Activated CD8-positive, alpha-beta memory T cell treated with anti-CD3 and anti-CD28 coated beads for 24 hours (primary cell): ENCODE measurements at regions not wholly inside any gene's neighbourhood (a gene's known extent, or its start where the extent isn't known, plus 50 kb on each side); places are given as distances from the start of the nearest gene placed in this dataset.
"Not testable (repeated sequence)": the region's sequence is repeated elsewhere in the genome, so short reads cannot be mapped to it uniquely, and the experiment has no call there.

Source experiments
- DNase-seq: peaks from one replicate; pipeline ENCODE4 v3.0.0-alpha.2; 2020

GRCh38 chr12:47367912-47368537 is 288.3 kb upstream of the AMIGO2 start:
- no peak for DNase-seq

GRCh38 chr12:47366579-47366978 is 286.8 kb upstream of the AMIGO2 start:
- DNase-seq: no peak

DNA sequence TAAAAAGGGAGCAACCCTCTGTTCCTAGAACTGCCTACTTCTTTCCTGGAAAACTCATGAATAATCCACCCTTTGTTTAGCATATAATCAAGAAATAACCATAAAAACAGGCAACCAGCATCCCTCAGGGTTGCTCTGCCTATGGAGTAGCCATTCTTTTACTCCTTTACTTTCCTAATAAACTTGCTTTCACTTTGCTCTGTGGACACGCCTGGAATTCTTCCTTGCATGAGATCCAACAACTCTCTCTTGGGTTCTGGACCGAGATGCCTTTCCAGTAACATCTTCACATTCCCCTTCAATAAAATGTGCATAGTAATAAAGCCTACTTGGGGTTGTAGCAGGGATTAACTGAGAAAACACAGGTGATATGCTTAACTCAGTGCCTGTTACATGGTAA is 286.4 kb upstream of the AMIGO2 start:
- DNase-seq: no peak

DNA sequence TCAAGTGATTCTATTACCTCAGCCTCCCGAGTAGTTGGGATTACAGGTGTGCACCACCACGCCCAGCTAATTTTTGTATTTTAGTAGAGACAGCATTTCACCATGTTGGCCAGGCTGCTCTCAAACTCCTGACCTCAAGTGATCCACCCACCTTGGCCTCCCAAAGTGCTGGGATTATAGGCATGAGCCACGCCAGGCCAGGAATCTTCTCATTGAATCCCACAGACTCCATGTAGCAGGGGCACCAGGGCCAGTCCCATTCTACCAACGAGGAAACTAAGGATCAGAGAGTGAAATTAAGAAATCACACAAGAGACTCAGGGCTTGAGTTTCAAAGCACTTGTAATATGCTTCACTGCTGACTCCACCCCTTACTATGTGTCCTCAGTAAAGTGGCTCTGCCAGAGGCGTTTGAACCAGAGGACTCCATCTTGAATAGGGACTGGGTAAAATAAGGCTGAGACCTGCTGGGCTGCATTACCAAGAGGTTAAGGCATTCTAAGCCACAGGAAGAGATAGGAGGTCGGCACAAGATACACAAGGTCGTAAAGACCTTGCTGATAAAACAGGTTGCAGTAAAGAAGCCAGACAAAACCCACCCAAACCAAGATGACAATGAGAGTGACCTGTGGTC is 285.8 kb upstream of the AMIGO2 start:
- DNase-seq: peak; percentile 74

DNA sequence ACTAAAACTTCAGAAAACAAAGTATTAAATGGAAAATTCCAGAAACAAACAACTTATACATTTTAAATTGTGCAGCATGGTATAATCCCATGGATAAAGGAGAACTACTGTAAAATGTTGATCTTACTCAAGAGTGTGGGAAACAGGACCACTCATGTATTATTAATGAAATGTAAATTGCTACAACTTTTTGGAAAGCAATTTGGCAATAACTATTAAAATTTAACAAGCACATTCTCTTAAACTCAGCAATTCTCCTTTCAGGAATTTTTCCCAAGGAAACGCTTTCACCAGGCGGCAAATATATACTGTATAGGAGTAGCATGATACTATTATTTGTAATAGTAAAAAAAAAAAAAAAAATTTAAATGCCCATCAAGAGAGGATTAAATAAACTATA is 284.5 kb upstream of the AMIGO2 start:
- no peak for DNase-seq

DNA sequence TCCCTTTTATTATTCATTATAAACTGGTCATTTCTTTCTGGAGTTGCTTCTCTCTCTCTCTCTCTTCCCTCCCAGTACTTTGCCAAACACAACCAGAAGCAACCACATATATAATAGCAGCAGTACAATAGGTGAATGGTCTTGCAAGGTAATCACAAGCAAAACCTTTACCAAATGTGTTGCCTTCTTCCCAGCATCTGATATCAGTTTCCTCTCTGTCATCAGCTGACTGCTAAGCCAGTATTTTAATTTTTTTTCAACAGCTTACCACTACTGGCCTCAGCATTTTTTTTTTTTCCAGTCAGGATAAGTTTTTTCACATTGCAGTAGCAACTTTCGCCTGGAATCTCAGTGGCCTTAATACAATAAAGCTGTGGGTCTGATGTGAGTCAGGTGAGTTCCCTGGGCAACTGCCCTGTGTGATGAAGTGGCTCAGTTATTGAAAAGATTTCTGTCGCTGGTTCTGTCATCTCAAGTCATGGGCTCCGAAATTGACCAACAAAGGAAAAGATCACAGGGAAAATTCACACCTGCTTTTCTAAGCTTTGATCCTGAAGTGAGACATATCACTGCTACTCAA is 282.5 kb upstream of the AMIGO2 start:
- no peak for DNase-seq

DNA sequence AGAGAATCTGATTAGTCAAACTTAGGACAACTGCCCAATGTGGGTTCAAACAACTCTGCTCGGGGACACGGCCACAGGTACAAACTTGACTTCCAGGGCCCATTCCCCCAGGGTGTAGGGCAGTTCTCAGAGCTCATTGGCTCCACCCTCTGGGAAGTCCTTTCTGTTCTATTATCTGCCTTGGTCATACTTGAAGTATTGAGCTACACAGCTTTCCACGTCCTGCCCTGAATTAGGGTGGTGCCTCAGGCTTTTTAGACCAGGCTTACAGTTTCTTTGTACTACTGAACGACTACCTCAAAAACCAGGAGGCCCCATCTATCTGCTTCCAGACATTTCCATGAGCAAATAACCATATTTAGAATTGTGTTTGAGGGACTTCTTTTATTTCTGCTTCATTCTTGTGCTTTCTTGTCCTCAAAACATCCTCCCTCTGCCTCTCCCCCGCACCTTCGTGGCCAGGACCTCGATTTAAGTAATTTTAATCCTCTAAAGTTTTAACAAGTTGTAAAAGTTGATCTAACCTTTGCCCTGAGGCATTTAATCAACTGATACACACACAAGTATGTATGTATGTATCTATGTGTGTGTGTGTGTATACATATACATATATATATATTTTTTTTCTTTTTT is 281.7 kb upstream of the AMIGO2 start:
- DNase-seq: peak; percentile 77

DNA sequence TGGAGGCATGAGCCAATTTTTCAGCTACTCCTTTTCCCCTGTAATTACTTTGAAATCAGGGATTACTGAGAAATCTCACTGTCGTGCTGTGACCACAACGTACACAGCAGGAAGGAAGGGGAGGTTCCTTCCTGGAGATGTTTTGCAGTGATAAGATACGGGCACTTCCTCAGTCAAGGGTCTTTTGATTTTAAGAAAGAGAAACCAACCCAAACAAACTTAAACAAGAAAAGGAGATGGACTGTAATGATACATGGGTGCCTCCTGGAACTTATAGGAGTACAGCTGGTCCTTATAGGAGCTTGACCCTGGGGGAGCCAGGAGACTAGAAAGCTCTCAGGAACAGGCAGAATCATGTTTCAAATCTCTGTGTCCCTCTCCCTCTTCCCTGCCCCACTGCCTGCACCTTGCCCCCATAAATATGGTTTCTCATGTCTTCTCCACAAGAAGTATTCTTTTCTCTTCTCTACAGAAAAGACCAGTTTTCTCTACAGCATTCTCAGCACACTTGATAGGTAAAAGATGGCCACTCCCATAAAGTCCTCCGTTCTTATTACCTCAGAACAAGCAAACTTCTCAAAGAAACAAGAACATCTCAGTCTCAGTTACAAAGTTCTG is 281.1 kb upstream of the AMIGO2 start:
- no peak for DNase-seq

GRCh38 chr12:47360093-47360480 is 280.3 kb upstream of the AMIGO2 start:
- DNase-seq: no peak

DNA sequence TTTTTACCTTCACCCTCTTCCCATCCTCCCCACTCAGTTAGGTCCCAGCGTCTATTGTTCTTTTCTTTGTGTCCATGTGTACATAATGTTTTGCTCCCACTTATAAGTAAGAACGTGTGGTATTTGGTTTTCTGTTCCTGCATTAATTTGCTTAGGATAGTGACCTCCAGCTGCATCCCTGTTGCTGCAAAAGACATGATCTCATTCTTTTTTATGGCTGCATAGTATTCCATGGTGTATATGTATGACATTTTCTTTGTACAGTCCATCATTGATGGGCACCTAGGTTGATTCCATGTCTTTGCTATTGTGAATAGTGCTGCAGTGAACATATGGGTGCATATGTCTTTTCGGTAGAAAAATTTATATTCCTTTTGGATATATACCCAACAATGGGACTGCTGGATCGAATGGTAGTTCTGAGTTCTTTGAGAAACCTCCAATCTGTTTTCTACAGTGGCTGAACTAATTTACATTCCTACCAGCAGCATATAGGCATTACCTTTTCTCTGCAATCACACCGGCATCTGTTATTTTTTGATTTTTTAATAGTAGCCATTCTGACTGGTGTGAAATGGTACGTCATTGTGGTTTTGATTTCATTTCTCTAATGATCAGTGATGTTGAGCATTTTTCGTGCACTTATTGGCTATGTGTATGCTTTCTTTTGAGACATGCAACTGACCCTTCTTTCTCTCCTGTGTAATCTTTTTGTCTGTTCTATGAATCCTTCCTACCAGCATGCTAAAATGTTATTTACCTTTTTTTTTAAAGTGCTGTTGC is 279.7 kb upstream of the AMIGO2 start:
- no peak for DNase-seq

GRCh38 chr12:47357006-47357405 is 277.2 kb upstream of the AMIGO2 start:
- DNase-seq: not testable (repeated sequence)

DNA sequence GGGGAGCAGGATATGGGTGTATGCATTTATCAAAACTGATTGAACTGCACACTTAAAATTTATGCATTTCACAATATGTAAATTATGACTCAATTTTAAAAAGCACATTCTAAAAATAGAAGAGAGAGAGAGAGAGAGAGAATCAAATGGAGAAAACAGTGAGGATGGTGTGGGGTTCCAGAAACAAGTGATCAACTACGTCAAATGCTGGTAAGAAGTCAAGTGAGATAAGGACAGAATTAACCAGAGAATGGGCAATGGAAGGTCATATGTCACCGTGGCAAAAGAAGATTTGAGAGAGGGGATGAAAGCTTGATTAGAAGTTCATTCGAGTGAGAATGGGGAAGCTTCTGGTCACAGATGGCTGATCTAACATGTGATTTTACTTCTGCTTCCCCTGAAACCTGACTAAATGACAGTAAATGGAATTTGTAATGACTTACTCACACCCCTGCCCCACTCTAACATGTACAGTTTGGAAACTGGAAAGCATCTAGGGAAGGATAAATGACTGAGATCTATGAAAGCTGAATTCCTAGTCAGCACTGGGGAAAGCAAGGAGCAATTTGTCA is 276.5 kb upstream of the AMIGO2 start:
- no peak for DNase-seq

GRCh38 chr12:47353508-47353907 is 273.7 kb upstream of the AMIGO2 start:
- DNase-seq: no peak

DNA sequence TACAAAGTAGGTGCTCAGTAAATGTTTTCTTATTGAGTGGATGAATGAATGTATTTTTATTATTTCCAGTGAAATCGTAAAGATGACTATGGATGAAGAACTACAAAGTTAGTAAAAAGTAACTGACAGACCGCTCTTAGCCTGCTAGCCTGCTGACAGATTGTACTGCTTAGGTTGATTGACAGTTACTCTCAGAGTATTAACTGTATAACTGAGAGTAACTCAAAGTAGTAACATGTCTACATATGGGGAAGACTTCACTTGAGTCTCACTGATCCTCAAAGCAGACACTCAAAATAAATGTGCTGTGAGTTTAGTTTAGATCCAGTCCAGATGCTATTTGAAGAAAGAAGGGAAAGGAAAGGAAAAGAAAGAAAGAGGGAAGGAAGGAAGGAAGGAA is 272.3 kb upstream of the AMIGO2 start:
- DNase-seq: no peak

- no peak for DNase-seq
Measured at GRCh38 chr12:47351526-47351925, 271.8 kb upstream of the AMIGO2 start.

DNA sequence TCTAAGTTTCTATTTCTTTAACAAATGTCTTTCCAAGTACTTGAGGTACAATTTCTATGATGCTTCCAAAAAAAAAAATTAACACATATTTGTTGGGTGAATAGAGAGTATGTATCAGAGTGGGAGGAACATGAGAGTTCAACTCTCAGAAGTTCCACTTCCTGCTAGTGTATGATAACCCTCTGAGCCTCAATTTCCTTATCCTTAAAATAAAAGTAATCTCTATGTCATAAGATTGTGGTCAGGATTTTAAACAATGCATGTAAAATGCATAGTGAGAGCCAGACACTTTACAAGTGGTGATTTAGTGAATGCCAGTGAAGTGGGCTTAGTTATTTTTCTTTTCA is 270.3 kb upstream of the AMIGO2 start:
- no peak for DNase-seq

DNA sequence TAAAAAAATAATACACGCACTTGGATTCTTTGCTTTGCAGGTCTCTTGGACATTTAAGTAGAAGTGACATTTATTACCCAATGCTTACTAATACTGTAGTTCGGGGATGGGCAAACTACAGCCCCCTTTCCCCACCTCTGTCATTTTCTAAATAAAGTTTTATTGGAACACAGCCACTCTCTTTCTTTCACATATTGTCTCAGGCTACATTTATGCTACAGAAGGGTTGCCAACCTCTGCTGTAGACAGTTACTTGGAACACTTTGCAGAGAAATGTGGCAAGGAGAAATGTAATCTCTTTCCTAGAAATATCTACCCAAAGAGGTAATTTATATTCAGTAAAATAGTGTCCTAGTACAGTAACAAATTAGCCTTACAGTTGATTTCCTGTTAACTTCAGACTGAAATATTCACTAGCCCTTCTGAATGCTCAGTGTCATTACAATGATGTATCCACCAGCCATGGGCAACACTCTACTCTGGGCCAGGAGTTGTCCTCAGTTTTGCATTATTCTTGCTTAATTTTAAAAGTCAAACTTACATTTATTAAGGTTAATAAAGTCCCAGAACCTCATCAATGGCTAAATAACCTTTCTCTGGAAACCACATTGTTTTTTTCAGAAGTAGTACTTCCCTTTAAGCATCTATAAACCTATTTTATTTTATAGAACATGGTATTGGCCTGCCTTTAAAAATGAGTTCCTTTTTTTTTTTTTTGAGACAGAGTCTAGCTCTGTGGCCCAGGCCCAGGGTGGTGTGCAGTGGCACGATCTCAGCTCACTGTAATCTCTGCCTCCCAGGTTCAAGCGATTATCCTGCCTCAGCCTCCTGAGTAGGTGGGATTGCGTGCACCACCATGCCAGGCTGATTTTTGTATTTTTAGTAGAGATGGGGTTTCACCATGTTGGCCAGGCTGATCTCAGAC is 269.6 kb upstream of the AMIGO2 start:
- DNase-seq: peak; percentile 67

DNA sequence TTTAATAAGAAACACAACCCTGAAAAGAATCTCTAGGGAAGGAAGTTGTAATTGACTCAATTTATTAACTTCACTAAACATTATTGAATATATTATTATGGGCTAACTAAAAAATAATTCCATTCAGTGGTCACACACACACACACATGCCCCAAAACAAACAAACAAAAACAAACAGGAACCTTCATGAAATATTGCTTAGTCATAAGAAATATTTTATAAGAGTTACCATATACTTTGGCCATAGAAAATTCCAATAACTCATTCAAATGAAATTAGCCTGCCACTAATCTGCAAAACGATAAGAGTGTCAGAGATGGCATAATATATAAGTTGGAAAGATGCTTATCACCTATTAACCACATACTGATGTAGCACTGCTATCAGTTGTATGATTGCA is 268.4 kb upstream of the AMIGO2 start:
- DNase-seq: no peak

- no peak for DNase-seq
Measured at GRCh38 chr12:47346251-47347019, 266.7 kb upstream of the AMIGO2 start.

GRCh38 chr12:47343684-47344567 is 264.2 kb upstream of the AMIGO2 start:
- no peak for DNase-seq
